ENCODE measurements at regions not wholly inside any gene's neighbourhood (a gene's known extent, or its start where the extent isn't known, plus 50 kb on each side); places are given as distances from the start of the nearest gene placed in this dataset.
A peak's percentile ranks its signal among the peaks of the same experiment; 100 is the strongest.

- H3K4me3 ChIP-seq (ENCODE audit: severe bottlenecking), result no peak overlapping the region
- DNase-seq (ENCODE audit: low spot score) (no peak), ATAC-seq (ENCODE audit: low read depth) (no peak)
- TF ChIP-seq CTCF (IDR thresholded peaks at IDR 0.05; ENCODE audit: poor library complexity, severe bottlenecking), result no peak
- H3K4me1 ChIP-seq (ENCODE audit: insufficient read depth, poor library complexity, severe bottlenecking), result no peaks in the 10 kb centered on the region
- H3K27me3 ChIP-seq (ENCODE audit: insufficient read depth, poor library complexity, severe bottlenecking), result peaks cover 9% of the 10 kb centered on the region
- no peak overlapping the region for H3K27ac ChIP-seq (ENCODE audit: poor library complexity, severe bottlenecking)
- H3K9me3 ChIP-seq (ENCODE audit: severe bottlenecking), result peaks cover 1% of the 10 kb centered on the region
- H3K36me3 ChIP-seq (ENCODE audit: low read depth), result no peaks in the 10 kb centered on the region
Measured at GRCh38 chr5:165871291-165871690, 2365.9 kb downstream of the MAT2B start.

DNA sequence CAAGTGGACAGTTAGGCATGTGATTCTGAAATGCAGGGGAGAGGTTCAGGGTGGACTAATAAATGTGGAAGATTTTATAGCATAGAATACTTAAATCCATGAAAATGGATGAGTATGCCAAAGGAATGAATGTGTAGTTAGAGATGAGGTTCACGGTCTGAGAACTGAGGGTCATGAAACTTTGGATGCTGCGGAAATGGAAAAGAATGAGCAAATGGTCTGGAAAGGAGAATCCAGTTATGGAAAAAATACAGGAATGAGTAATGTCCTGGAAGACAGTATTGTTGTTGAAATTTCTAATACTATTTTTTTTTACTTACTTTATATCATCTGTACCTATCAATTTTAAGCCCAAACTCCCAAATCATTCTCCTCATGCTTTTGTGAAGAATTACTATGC lies 2369.4 kb downstream of the MAT2B start:
- no peak for DNase-seq (ENCODE audit: low spot score)
- no peak for TF ChIP-seq CTCF (IDR thresholded peaks at IDR 0.05; ENCODE audit: poor library complexity, severe bottlenecking)
- ATAC-seq (ENCODE audit: low read depth), result no peak
- Histone ChIP-seq H3K36me3 (ENCODE audit: low read depth) (no peaks in the 10 kb centered on the region), H3K9me3 (ENCODE audit: severe bottlenecking) (peaks cover 2% of the 10 kb centered on the region), H3K27ac (ENCODE audit: poor library complexity, severe bottlenecking) (no peak overlapping the region), H3K27me3 (ENCODE audit: insufficient read depth, poor library complexity, severe bottlenecking) (no peaks in the 10 kb centered on the region), H3K4me3 (ENCODE audit: severe bottlenecking) (no peak overlapping the region), H3K4me1 (ENCODE audit: insufficient read depth, poor library complexity, severe bottlenecking) (no peaks in the 10 kb centered on the region)

DNA sequence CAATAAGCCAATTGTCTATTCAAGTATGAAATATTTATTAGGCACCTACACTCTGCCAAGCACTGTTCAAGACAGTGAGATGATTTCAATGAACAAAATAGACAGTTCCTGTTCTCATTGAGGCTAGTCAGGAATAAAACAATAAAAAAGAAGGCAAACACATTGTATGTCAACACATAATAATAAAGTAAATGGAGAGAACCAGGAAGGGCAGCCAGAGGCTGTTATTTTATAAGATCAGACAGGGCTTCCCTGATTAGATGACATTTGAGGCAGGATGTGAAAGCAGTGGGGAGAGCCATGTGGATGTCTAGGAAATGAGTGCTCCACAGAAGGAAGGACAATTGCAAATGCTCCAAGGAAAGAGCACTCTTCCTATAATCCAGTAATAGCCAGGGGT lies 2371.1 kb downstream of the MAT2B start:
- DNase-seq (ENCODE audit: low spot score), result no peak
- Histone ChIP-seq H3K4me1 (ENCODE audit: insufficient read depth, poor library complexity, severe bottlenecking) (no peaks in the 10 kb centered on the region), H3K4me3 (ENCODE audit: severe bottlenecking) (no peak overlapping the region), H3K9me3 (ENCODE audit: severe bottlenecking) (peaks cover 2% of the 10 kb centered on the region), H3K36me3 (ENCODE audit: low read depth) (no peaks in the 10 kb centered on the region), H3K27me3 (ENCODE audit: insufficient read depth, poor library complexity, severe bottlenecking) (peaks cover 4% of the 10 kb centered on the region), H3K27ac (ENCODE audit: poor library complexity, severe bottlenecking) (no peak overlapping the region)
- TF ChIP-seq CTCF (IDR thresholded peaks at IDR 0.05; ENCODE audit: poor library complexity, severe bottlenecking), result no peak
- ATAC-seq (ENCODE audit: low read depth), result no peak

DNA sequence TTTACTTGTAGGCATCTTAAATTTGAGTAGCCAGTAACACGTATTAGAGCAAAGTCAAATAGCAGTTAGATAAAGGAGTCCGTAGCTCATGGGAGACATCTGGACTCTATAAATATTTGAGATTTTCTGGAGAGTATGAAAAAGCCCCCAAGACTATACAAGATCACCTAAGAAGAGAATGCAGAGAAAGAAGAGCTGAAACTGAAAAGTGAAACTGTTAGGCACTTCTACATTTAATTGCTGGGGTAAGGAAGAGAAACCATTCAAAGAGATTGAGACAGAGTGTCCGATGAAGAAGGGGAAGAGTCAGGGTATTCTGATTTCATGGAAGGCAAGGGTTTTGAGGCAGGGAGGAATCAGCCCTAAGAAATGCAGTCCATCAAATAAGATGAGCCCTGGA lies 2372.1 kb downstream of the MAT2B start:
- Histone ChIP-seq H3K4me1 (ENCODE audit: insufficient read depth, poor library complexity, severe bottlenecking) (no peaks in the 10 kb centered on the region), H3K27ac (ENCODE audit: poor library complexity, severe bottlenecking) (no peak overlapping the region), H3K27me3 (ENCODE audit: insufficient read depth, poor library complexity, severe bottlenecking) (peaks cover 4% of the 10 kb centered on the region), H3K9me3 (ENCODE audit: severe bottlenecking) (peaks cover 2% of the 10 kb centered on the region), H3K4me3 (ENCODE audit: severe bottlenecking) (no peak overlapping the region), H3K36me3 (ENCODE audit: low read depth) (no peaks in the 10 kb centered on the region)
- ATAC-seq (ENCODE audit: low read depth), result no peak
- no peak for DNase-seq (ENCODE audit: low spot score)
- TF ChIP-seq CTCF (IDR thresholded peaks at IDR 0.05; ENCODE audit: poor library complexity, severe bottlenecking), result no peak

DNA sequence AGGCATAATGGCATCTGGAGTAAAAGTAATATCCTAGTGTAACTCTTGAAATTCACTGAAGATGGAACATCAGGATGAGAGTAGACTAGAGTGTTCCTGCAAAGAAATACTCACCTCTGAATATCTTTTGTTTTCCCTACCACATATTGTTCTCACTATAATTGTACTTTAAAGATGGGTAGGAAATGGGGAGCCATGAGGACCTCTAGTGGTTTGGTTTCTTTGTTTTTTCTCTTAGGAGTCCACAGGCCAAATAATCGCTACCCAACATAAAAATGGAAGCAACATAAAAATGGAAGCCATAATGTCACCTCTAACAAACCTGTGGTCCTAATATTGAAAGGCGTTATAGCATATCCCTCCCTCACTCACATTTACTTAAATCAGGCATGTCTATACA lies 2375.8 kb downstream of the MAT2B start:
- ATAC-seq (ENCODE audit: low read depth), result no peak
- Histone ChIP-seq H3K36me3 (ENCODE audit: low read depth) (no peaks in the 10 kb centered on the region), H3K4me3 (ENCODE audit: severe bottlenecking) (no peak overlapping the region), H3K9me3 (ENCODE audit: severe bottlenecking) (peaks cover under 1% of the 10 kb centered on the region), H3K27me3 (ENCODE audit: insufficient read depth, poor library complexity, severe bottlenecking) (peaks cover 4% of the 10 kb centered on the region), H3K4me1 (ENCODE audit: insufficient read depth, poor library complexity, severe bottlenecking) (no peaks in the 10 kb centered on the region), H3K27ac (ENCODE audit: poor library complexity, severe bottlenecking) (no peak overlapping the region)
- peak; percentile 30 for TF ChIP-seq CTCF (IDR thresholded peaks at IDR 0.05; ENCODE audit: poor library complexity, severe bottlenecking)
- DNase-seq (ENCODE audit: low spot score), result no peak
